ENCODE measurements at regions not wholly inside any gene's neighbourhood (a gene's known extent, or its start where the extent isn't known, plus 50 kb on each side); places are given as distances from the start of the nearest gene placed in this dataset.

DNA sequence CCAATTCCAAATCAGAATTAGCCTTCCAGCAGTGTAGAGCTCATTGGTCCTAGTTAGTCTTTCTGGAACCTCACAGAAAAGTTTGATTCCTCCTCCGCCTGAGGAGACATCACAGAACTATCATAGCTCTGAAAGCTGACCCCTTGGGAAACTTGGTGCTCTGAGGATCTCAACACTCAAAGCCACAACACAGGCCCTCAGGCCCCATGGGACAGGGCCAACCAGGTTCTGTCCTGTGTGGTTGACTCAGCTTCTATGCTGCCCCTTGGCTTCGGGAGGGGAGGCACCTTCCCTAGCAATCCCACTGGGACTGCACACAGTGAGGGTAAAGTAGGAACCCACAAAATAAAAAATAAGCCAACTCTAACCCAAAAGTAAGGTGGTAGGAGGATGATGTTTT, 237.5 kb upstream of the ECI2 start:
- Histone ChIP-seq H3K4me1 (ENCODE audit: control insufficient read depth, low read depth, low read length) (no peaks in the 10 kb centered on the region), H3K27ac (ENCODE audit: low read length) (no peak overlapping the region), H3K36me3 (ENCODE audit: control insufficient read depth, low read depth, low read length) (no peaks in the 10 kb centered on the region), H3K9me3 (ENCODE audit: control insufficient read depth, low read depth, low read length) (no peaks in the 10 kb centered on the region), H3K9ac (ENCODE audit: low read length) (no peak overlapping the region), H3K27me3 (ENCODE audit: control insufficient read depth, insufficient read depth, low read length) (no peaks in the 10 kb centered on the region), H3K4me3 (ENCODE audit: low read length) (no peak overlapping the region)

DNA sequence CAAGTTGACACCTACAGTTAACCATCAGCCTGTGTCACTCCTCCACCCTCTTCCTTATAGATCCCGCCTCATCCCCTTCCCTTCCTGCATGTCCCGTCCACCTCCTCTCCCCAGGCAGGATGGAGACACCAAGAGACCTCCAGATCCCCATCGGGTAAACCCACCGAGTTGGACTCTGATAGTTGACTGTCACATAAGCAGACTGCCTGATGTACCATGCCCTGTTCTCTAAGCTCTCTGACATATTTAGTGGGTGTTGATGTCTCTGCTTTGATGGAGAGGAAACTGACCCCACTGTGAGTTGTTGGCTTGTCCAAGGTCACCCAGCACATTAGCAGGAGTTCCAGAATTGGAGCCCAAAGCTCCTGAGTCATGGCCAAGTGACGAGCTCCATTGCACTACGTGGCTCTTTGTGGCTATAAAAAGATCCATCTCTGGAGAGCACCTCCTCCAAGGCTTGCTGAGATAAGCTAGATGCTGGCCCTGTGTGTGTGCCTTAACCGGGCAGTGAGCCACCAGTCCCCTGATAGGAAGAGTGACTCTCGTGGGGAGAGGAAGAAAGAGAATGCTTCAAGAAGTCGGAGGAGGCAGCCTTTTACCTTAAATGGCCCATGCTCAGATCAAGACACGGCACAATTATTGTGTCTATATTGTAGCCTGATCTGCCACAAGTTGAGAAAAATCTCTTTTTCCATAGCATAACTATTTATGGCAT, 236.0 kb upstream of the ECI2 start:
- Histone ChIP-seq H3K9ac (ENCODE audit: low read length) (no peak overlapping the region), H3K4me1 (ENCODE audit: control insufficient read depth, low read depth, low read length) (no peaks in the 10 kb centered on the region), H3K27ac (ENCODE audit: low read length) (no peak overlapping the region), H3K4me3 (ENCODE audit: low read length) (no peak overlapping the region), H3K36me3 (ENCODE audit: control insufficient read depth, low read depth, low read length) (no peaks in the 10 kb centered on the region), H3K9me3 (ENCODE audit: control insufficient read depth, low read depth, low read length) (no peaks in the 10 kb centered on the region), H3K27me3 (ENCODE audit: control insufficient read depth, insufficient read depth, low read length) (no peaks in the 10 kb centered on the region)

DNA sequence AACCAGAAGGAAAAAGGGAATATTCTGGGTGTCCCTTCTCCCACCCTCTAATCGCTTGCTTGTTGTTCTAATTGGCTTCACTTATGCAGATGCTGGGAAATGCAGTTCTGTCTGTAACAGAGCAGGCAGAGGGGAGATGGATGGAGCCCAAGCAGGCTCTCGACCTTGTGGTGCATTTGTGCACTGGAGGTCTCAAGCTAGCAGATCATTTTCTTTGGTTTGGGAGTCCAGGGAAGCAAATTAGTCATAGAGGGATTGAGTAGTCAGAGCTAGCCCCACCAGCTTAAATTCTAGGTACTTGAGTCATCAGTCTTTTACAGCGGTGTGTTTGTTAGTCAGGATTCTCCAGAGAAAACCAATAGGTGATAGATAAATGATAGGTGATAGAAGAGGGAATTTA, 234.7 kb upstream of the ECI2 start:
- Histone ChIP-seq H3K9ac (ENCODE audit: low read length) (no peak overlapping the region), H3K4me3 (ENCODE audit: low read length) (no peak overlapping the region), H3K9me3 (ENCODE audit: control insufficient read depth, low read depth, low read length) (no peaks in the 10 kb centered on the region), H3K27ac (ENCODE audit: low read length) (no peak overlapping the region), H3K27me3 (ENCODE audit: control insufficient read depth, insufficient read depth, low read length) (no peaks in the 10 kb centered on the region), H3K4me1 (ENCODE audit: control insufficient read depth, low read depth, low read length) (no peaks in the 10 kb centered on the region), H3K36me3 (ENCODE audit: control insufficient read depth, low read depth, low read length) (no peaks in the 10 kb centered on the region)

DNA sequence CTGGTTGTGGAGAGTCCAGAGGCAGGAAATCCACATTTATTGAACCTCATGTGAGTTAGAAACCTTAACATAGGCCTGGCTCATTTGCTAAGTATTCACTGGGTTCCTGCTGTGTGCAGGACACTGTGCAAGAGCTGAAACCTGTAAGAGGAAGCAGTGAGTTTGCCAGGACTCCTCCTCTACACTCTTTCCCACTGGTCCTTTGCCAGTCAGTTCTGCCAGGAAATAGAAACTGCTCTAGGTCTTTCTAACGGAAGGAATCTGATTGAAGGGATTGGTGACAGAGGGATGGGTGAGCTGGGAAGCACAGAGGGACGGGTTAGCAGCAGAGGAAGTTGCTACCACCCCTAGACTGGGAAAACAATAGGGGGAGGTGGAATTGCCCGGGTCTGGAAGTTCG, 234.2 kb upstream of the ECI2 start:
- Histone ChIP-seq H3K27ac (ENCODE audit: low read length) (no peak overlapping the region), H3K4me1 (ENCODE audit: control insufficient read depth, low read depth, low read length) (no peaks in the 10 kb centered on the region), H3K9me3 (ENCODE audit: control insufficient read depth, low read depth, low read length) (no peaks in the 10 kb centered on the region), H3K9ac (ENCODE audit: low read length) (no peak overlapping the region), H3K27me3 (ENCODE audit: control insufficient read depth, insufficient read depth, low read length) (no peaks in the 10 kb centered on the region), H3K36me3 (ENCODE audit: control insufficient read depth, low read depth, low read length) (no peaks in the 10 kb centered on the region), H3K4me3 (ENCODE audit: low read length) (no peak overlapping the region)

DNA sequence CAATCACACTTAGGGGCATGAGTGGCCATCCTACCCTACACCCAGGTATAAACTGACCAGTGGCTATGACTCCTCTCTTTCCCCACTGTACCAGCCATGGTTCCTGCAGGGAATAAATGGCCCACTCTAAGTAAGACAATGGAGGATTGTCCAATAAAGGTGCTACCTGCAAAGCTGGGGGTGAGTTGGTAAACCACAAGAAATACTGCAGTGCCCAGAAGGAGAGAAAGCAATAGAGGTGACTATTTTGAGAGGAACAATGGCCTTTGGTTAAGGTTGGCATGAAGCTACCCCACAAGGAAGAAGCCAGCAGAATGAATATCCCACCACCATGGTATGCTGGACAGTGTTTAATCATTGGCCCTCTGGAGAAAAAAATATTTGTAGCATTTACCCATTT, 233.3 kb upstream of the ECI2 start:
- Histone ChIP-seq H3K9ac (ENCODE audit: low read length) (no peak overlapping the region), H3K36me3 (ENCODE audit: control insufficient read depth, low read depth, low read length) (no peaks in the 10 kb centered on the region), H3K9me3 (ENCODE audit: control insufficient read depth, low read depth, low read length) (no peaks in the 10 kb centered on the region), H3K4me1 (ENCODE audit: control insufficient read depth, low read depth, low read length) (no peaks in the 10 kb centered on the region), H3K27ac (ENCODE audit: low read length) (no peak overlapping the region), H3K4me3 (ENCODE audit: low read length) (no peak overlapping the region), H3K27me3 (ENCODE audit: control insufficient read depth, insufficient read depth, low read length) (no peaks in the 10 kb centered on the region)

DNA sequence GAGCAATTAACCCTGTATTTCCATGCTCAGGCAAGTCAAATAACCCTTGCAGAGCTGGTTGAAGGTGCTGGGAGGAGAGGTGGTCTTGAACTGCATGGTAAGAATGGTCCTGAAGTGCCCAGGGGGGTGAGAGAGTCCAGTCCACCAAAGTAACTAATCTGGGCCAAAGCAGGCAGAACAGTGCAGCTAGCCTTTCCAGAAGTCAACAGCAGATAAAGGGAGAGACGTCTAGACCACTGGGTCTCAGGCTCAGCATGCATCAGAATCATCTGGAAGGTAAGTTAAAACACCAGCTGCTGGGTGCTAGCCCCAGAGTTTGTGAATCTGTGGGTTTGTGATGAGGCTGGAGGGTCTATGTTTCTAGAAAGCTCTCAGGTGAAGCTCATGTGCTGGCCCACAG, 232.3 kb upstream of the ECI2 start:
- no peak overlapping the region for H3K9ac ChIP-seq (ENCODE audit: low read length)
- no peak overlapping the region for H3K4me3 ChIP-seq (ENCODE audit: low read length)
- no peaks in the 10 kb centered on the region for H3K9me3 ChIP-seq (ENCODE audit: control insufficient read depth, low read depth, low read length)
- H3K27ac ChIP-seq (ENCODE audit: low read length), result no peak overlapping the region
- no peaks in the 10 kb centered on the region for H3K36me3 ChIP-seq (ENCODE audit: control insufficient read depth, low read depth, low read length)
- no peaks in the 10 kb centered on the region for H3K27me3 ChIP-seq (ENCODE audit: control insufficient read depth, insufficient read depth, low read length)
- no peaks in the 10 kb centered on the region for H3K4me1 ChIP-seq (ENCODE audit: control insufficient read depth, low read depth, low read length)

DNA sequence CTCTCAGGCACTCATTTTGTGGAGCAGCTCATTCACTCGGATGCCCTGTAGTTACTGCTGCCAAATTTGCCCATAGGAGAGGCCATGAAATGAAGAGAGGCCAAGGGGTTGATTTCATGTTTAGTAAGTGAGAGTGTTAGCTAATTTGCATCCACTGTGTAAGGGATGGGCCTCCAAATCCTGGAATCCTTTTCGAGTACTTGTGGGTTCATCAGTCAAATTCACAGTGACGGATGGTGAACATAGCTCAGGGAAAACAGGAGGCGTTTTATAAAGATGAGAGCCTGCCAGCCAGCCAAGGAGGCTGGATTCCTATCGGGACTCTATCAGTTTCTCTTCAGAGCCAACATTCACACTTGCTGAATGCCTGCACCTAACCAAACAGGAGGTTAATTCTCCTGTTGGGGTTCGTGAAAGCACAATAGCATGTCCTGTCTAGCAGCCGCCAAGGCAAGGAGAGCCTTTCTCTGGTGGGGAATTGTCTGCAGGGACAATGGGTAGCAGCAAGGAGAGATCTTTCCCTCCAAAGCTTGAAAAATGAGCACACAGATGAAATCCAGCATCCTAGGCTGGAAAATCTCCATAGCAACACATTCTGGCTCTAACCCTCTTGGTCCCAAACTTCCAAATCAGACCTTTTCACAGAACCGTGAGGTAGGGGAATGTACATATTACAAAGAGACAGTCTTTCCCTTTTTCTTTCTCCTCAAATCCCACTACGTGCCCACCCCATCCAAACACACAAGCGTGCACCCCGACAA, 231.4 kb upstream of the ECI2 start:
- no peaks in the 10 kb centered on the region for H3K4me1 ChIP-seq (ENCODE audit: control insufficient read depth, low read depth, low read length)
- no peak overlapping the region for H3K9ac ChIP-seq (ENCODE audit: low read length)
- H3K4me3 ChIP-seq (ENCODE audit: low read length), result no peak overlapping the region
- no peaks in the 10 kb centered on the region for H3K36me3 ChIP-seq (ENCODE audit: control insufficient read depth, low read depth, low read length)
- H3K27ac ChIP-seq (ENCODE audit: low read length), result no peak overlapping the region
- H3K9me3 ChIP-seq (ENCODE audit: control insufficient read depth, low read depth, low read length), result no peaks in the 10 kb centered on the region
- no peaks in the 10 kb centered on the region for H3K27me3 ChIP-seq (ENCODE audit: control insufficient read depth, insufficient read depth, low read length)

DNA sequence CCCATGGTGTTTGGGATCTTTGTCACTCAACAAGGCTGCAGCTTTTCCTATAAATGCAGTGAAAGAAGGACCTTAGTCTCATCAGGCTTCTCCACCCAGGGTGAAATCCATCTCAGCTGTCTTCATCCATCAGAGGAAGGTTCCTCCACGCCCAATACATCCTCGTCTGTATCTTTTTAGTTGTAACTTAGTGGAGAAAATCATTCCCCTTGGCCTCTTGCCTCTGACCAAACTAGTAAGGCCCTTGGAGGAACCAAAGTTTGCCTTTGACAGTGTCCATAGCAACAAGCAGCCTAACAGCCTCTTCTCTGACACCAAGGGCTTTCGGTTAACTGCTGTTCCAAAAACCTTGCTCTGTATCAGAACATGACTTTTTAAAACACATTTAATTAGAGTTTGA, 230.3 kb upstream of the ECI2 start:
- Histone ChIP-seq H3K27me3 (ENCODE audit: control insufficient read depth, insufficient read depth, low read length) (no peaks in the 10 kb centered on the region), H3K4me1 (ENCODE audit: control insufficient read depth, low read depth, low read length) (no peaks in the 10 kb centered on the region), H3K27ac (ENCODE audit: low read length) (no peak overlapping the region), H3K9ac (ENCODE audit: low read length) (no peak overlapping the region), H3K9me3 (ENCODE audit: control insufficient read depth, low read depth, low read length) (no peaks in the 10 kb centered on the region), H3K36me3 (ENCODE audit: control insufficient read depth, low read depth, low read length) (no peaks in the 10 kb centered on the region), H3K4me3 (ENCODE audit: low read length) (no peak overlapping the region)

DNA sequence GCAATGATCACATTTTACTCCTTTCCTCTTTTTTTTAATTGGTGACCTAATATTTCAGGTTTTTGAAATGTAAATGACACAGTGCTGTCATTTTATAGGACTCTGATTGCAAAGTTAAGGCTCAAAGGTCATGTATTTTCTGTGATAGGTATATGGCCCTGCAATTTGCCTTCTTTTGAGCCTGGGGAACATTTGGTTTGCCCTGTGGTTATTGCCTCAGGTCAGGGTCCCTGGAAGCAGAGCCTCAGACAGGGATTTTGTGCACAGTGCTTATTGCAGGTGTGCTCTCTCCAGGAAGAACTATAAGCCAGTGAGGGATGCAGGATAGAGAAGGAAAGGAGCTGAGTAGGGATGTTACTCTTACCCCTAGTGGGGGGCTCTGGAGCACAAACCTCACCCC, 229.3 kb upstream of the ECI2 start:
- no peaks in the 10 kb centered on the region for H3K36me3 ChIP-seq (ENCODE audit: control insufficient read depth, low read depth, low read length)
- H3K4me1 ChIP-seq (ENCODE audit: control insufficient read depth, low read depth, low read length), result no peaks in the 10 kb centered on the region
- H3K4me3 ChIP-seq (ENCODE audit: low read length), result no peak overlapping the region
- no peak overlapping the region for H3K27ac ChIP-seq (ENCODE audit: low read length)
- H3K27me3 ChIP-seq (ENCODE audit: control insufficient read depth, insufficient read depth, low read length), result no peaks in the 10 kb centered on the region
- H3K9ac ChIP-seq (ENCODE audit: low read length), result no peak overlapping the region
- H3K9me3 ChIP-seq (ENCODE audit: control insufficient read depth, low read depth, low read length), result no peaks in the 10 kb centered on the region

DNA sequence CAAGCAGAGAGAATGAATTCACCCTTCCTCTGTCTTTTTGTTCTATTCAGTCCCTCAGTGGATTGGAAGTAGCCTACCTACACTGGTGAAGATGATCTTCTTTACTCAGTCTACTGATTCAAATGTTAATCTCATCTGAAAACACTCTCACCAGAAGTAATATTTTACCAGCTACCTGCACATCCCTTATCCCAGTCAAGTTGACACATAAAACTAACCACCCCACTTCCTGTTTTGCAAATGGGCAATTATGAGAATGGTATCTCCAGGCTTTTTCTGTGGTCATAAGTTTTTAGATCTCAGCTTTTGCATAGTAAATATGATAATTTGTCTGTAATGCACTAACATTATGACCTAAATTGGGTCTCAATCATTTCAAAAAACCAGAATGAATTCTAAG, 228.8 kb upstream of the ECI2 start:
- H3K4me1 ChIP-seq (ENCODE audit: control insufficient read depth, low read depth, low read length), result peaks cover 3% of the 10 kb centered on the region
- no peaks in the 10 kb centered on the region for H3K27me3 ChIP-seq (ENCODE audit: control insufficient read depth, insufficient read depth, low read length)
- H3K9me3 ChIP-seq (ENCODE audit: control insufficient read depth, low read depth, low read length), result no peaks in the 10 kb centered on the region
- H3K9ac ChIP-seq (ENCODE audit: low read length), result no peak overlapping the region
- no peak overlapping the region for H3K27ac ChIP-seq (ENCODE audit: low read length)
- no peak overlapping the region for H3K4me3 ChIP-seq (ENCODE audit: low read length)
- H3K36me3 ChIP-seq (ENCODE audit: control insufficient read depth, low read depth, low read length), result no peaks in the 10 kb centered on the region

DNA sequence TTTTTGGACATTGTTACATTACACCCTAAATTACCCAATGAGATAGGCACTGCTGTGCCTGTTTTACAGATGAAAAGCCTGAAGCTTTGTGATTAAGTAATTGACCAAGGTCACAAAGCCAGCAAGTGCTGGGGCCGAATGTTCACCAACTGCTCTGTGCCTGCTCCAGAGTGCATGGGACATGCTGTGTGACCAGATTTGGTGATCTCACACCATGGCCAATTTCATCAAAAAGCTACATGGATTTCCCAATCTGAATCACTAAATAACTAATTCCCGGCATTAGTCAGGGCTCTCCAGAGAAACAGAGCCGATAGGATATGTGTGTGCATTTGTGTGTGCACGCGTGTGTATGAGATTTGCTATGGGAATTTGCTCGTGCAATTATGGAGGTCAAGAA, 228.3 kb upstream of the ECI2 start:
- H3K9me3 ChIP-seq (ENCODE audit: control insufficient read depth, low read depth, low read length), result no peaks in the 10 kb centered on the region
- H3K36me3 ChIP-seq (ENCODE audit: control insufficient read depth, low read depth, low read length), result no peaks in the 10 kb centered on the region
- H3K27ac ChIP-seq (ENCODE audit: low read length), result no peak overlapping the region
- peaks cover 7% of the 10 kb centered on the region for H3K4me1 ChIP-seq (ENCODE audit: control insufficient read depth, low read depth, low read length)
- no peaks in the 10 kb centered on the region for H3K27me3 ChIP-seq (ENCODE audit: control insufficient read depth, insufficient read depth, low read length)
- H3K4me3 ChIP-seq (ENCODE audit: low read length), result no peak overlapping the region
- H3K9ac ChIP-seq (ENCODE audit: low read length), result no peak overlapping the region

DNA sequence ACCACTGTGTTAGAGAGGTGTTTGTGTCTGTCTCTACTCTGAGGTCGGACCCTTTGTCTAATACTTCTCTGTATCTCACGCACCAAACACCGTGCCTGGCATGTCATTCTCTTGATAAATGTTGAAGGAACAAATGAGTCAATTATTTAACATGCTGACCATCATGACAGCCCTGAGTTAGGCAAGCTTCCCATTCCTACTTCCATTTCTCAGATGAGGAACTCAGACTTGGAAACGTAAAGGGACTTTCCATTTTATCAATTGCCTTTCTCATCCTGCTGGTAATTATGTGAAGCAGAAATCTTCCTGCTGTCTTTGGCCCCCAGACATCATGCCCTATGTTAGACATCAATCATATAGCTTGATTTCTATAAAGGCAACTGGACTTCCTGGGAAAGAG, 227.0 kb upstream of the ECI2 start:
- H3K27me3 ChIP-seq (ENCODE audit: control insufficient read depth, insufficient read depth, low read length), result no peaks in the 10 kb centered on the region
- H3K9ac ChIP-seq (ENCODE audit: low read length), result no peak overlapping the region
- no peak overlapping the region for H3K27ac ChIP-seq (ENCODE audit: low read length)
- H3K36me3 ChIP-seq (ENCODE audit: control insufficient read depth, low read depth, low read length), result no peaks in the 10 kb centered on the region
- H3K4me1 ChIP-seq (ENCODE audit: control insufficient read depth, low read depth, low read length), result peaks cover 7% of the 10 kb centered on the region
- no peak overlapping the region for H3K4me3 ChIP-seq (ENCODE audit: low read length)
- no peaks in the 10 kb centered on the region for H3K9me3 ChIP-seq (ENCODE audit: control insufficient read depth, low read depth, low read length)
